Heart left ventricle (tissue), 13 donors: ENCODE measurements at regions not wholly inside any gene's neighbourhood (a gene's known extent, or its start where the extent isn't known, plus 50 kb on each side); places are given as distances from the start of the nearest gene placed in this dataset.

ENCODE experiments used
- CTCF ChIP-seq, 12 donors: fragments of 200-600 bp; sonication (generic) in 4 of 12; IDR thresholded peaks; one replicate each; pipeline versions ENCODE4 v1.5.0 to v1.8.0; 2018 to 2022; ENCODE audit warnings: antibody characterized with exemption in 12 of 12, mild to moderate bottlenecking in 5 of 12
- POLR2A ChIP-seq, 2 donors: fragments of 450-650 bp; IDR thresholded peaks; one replicate each; pipeline ENCODE4 v1.6.1; 2017; ENCODE audit warnings: antibody characterized with exemption in 2 of 2, mild to moderate bottlenecking in 2 of 2, moderate library complexity in 2 of 2
- donor health status: ischemic (EF 13 %, LVEDD 7.1; RV severe dilation, severe dysfunction).
- donor health status: DM: no; HTN: yes; CAD: no.
- donor health status: DM: no; HTN: no; CAD: no.
- donor health status: ischemic (EF 25% LVEDD 6.9; RV normal size, moderate dysfunction).
- donor health status: ischemic (EF 25% LVEDD 5.7; RV mildly dilated, moderate dysfunction).
- donor health status: ischemic (EF 35%, LVEDD 5.7; RV mildly dilated, moderate dysfunction).
- donor health status: nonischemic (EF 11% LVEDD 7.7; RV severe dilation, severe dysfunction).
- donor health status: DM: yes; HTN: yes; CAD: no.
- donor health status: PGD.
- donor health status: ischemic (EF 29% LVEDD 5.4; RV normal size, mild dysfunction).
- donor health status: nonischemic (EF 23%, LVEDD 6.1; RV moderate dilation, normal function).

- no peak for TF ChIP-seq CTCF (IDR thresholded peaks at IDR 0.05)
- TF ChIP-seq POLR2A (IDR thresholded peaks at IDR 0.05) = no peak
These were observed 70.1 kb downstream of the GSC start for GRCh38 chr14:94699831-94700230.
